NCI-H2107 treated with DMSO at 0.1 percent for 48 hours (cell line): ENCODE measurements at regions not wholly inside any gene's neighbourhood (a gene's known extent, or its start where the extent isn't known, plus 50 kb on each side); places are given as distances from the start of the nearest gene placed in this dataset.

Source experiments
- DNase-seq: peaks from one replicate; lab custom pipeline; 2025; ENCODE audit not compliant: unreplicated experiment; lab: John Stamatoyannopoulos, UW

DNA sequence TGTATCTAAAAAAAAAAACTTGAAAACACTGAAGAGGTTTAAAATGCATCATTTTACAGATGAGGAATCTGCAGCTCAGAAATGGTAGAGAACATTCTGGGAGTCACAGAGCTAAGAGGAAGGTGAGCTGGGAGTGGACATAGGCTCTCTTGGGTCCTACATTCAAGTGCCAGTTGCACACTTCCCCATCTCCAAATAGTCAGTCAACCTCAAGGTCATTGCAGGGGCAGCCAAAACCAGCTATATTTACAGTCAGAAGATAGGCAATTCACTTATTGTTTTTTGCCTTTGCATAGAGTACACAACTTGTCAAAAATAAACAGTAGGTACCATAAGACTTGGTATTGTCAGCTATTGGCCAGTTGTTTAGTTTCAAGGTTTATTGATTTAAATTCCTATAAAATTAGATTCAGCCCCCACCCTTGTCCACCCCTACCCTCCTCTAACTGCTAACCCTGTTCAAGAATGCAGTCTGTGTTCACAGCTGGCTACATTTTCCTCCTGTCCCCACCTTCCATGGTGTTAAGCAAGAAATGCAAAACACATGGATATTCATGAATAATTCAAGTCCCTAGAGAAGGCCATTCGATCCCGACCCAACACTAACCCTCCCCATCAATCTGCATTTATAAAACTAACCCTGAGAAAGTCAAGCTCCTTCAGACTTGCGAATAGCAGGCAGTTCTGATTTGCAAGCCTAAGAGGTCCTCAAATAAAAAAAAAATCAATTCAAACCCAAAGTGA, 567.0 kb upstream of the MCTP2 start:
- no peak for DNase-seq

DNA sequence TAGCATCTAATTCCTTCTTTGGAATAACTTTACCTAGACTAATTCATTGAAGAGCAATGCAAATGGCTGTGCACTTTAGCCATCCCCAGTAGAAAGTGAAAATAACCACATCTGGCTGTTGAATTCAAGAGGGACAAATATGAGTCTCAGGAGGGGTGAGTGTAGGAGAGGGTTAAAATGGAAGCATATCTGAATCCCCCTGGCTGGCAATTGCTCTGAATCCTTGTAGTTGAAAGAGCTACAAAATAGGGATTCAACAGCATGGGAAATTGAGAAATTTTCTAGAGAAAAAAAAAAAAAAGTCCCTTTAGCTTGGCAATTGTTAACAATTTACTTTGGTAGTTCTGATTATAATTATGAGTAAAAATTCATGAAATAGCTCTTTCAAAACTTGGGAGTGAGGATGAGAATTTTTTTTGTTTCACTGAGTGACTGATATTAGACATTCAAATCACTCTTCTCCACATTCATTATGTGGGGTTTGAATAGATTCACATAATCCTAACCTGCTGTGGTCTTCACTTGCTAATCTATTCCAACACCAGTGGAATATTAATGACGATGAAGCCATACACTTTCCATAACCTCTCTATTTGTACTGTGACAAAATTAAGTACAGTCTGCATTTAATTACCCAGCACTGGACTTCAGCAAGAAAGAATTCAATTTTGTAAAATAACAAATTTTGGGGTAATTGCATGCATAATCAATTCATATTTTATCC, 569.0 kb upstream of the MCTP2 start:
- DNase-seq, result no peak

GRCh38 chr15:93658026-93658816, 569.2 kb upstream of the RGMA start:
- no peak for DNase-seq

DNA sequence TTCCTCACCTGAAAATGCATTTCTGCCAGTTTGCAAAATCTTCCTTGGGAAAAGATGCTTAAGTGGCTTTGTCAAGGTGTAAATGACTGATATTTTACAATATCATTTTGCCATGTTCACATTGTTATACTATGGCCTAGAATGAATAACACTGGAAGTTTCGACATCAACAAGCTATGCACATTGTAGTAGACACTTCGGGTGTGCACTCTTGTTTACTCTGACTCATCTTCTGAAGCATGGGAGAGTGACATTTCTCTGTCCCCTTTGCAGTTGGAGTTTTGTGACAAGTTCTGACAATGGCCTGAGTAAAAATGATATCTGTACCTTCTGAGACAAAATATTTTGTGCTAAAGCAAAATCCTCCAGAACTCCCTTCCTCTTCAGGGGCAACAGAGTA, 567.0 kb upstream of the RGMA start:
- DNase-seq, result no peak

GRCh38 chr15:93649691-93650235, 560.8 kb upstream of the RGMA start:
- DNase-seq, result no peak

DNA sequence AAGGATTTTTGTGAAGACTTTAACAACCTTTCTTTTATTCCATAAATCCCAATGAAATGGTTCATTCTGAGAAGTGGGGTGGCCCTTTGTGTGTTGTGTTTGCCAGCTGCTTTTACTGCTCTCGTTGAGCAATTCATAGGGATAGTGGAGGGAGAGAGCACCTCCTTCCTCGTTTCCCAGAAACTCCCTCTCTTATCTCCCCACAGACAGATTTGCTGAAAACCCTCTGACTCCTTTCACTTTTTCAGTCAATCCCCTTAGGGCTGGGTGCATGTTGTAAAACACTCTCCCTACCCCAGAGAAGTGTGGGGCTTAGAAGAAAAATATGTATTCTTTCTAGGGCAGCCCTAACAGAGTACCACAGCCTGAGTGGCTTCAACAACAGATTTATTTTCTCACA, 557.2 kb upstream of the RGMA start:
- DNase-seq, result no peak

- no peak for DNase-seq
Observed at GRCh38 chr15:93645594-93645993, 556.6 kb upstream of the RGMA start.

GRCh38 chr15:93644595-93644994, 555.6 kb upstream of the RGMA start:
- no peak for DNase-seq

GRCh38 chr15:93640411-93640962, 551.5 kb upstream of the RGMA start:
- DNase-seq, result no peak

GRCh38 chr15:93631958-93632618, 543.1 kb upstream of the RGMA start:
- DNase-seq, result no peak

DNA sequence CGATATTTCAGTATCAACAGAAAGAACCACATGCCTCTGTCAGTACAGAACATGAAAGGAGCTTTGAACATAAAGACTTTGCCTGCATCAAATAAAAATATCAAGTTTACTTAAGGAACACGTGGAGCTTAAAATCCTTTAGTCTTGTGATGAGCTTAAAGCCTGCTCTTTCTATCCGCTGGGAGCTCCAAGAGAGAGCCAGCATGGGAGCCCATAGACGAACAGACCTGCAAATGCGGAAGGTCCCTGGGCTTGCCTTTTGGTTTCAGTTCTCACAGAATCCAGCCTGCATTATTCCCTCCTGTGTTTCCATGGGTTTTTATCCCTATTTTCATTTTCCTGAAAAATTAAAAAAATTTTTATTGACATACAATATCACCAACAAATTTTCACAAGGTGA, 530.6 kb upstream of the RGMA start:
- DNase-seq, result no peak

GRCh38 chr15:93617443-93617842, 528.4 kb upstream of the RGMA start:
- DNase-seq, result no peak

DNA sequence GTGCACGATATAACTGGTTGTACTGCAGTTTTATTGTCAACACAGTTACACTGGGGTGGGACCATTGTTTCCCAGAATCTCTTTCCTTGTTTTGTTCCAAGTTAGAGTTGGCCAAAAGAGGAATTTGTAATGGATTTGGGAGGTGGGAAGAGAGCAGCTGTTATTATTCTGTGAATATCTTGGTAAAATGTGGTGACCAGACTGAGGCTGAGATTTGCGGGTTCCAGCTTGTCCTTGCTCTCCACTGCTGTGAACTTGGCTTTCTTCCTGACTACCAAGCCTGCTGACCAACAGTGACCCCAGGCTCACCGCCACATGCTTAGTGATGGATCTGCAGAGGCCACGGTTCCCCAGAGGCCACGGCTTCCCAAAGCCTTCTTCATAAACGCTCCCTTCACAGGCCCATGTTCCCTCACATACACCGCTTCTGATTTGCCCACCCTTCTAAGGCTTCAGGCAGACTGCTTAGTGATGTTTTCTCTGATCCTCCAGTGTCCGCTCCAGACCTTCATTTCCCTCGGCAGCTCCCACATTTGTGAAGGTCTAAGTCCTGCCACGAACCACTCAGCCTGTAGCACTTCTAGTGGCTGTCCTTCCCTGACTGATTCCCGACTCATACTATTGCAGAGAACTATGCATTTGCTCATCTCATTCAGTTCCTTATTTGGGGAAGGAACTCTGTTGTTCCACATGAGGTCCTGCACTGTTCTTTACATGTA, 525.5 kb upstream of the RGMA start:
- no peak for DNase-seq

DNA sequence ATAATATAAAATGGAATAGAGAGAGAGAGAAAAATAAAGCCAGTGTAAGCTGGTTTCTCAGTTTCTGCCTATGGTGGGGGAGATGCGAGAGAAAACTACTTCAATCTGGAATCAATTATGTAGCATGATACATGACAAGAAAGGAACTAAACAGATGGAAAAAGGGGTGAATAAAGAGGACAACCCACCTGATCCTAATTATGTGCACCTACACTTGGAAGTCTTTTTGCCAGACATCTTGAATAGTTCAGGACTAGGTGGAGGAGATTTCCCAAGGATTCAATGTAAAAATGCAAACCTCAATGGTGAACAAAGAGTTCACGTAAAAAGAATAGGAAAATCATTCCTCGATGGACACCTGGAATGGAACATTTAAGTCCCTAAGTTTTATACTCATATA, 524.4 kb upstream of the RGMA start:
- DNase-seq, result no peak

DNA sequence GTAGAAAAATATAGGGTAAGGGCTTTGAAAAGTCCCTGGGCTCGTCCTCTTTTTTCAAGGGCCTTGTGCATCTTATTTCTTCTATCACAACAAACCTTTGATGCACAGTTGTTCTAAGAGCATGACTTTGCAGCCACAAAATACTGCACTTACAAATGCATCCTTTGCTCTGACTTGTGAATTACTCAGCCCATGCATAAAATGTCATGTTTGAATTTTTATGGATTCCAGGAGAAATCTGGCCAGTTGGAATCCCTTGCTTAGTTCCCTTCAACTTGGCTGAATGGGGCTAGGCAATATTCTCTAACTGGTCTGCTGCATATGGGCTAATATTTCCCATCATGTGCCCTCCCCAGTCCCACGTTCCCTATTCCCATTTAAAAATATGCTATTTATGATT, 523.9 kb upstream of the RGMA start:
- no peak for DNase-seq

GRCh38 chr15:93610944-93611343, 521.9 kb upstream of the RGMA start:
- DNase-seq, result no peak

- no peak for DNase-seq
Observed at GRCh38 chr15:93608643-93609148, 519.7 kb upstream of the RGMA start.

DNA sequence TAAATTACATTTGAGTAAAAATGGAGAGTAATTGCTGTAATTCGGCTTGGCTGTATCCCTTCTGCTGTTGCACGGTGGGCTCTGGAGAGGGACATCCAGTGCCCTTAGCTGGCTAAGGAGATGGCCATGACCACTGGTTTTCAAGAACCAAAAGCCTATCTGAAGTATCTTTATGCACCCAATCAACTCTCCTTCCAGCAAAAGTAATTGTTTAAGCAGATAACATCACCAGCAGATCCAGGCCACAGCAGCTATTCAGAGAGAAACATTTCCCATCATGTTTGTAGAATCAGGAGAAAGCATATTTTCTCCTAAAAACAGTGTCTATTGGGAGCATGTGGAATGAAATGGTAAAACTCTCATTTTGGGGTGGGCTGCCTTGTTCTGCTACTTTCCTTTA, 514.5 kb upstream of the RGMA start:
- DNase-seq, result no peak

GRCh38 chr15:93587059-93587521, 498.1 kb upstream of the RGMA start:
- DNase-seq, result no peak

- no peak for DNase-seq
Observed at GRCh38 chr15:93585012-93585411, 496.0 kb upstream of the RGMA start.
